ENCODE measurements at regions not wholly inside any gene's neighbourhood (a gene's known extent, or its start where the extent isn't known, plus 50 kb on each side); places are given as distances from the start of the nearest gene placed in this dataset.

- no peak for DNase-seq (ENCODE audit: low read depth in 4 of 4, low spot score in 3 of 4)
Measured at GRCh38 chr11:23022854-23023253, 162.6 kb upstream of the CCDC179 start.

- no peak for DNase-seq (ENCODE audit: low read depth in 4 of 4, low spot score in 3 of 4)
Measured at GRCh38 chr11:23023319-23023718, 163.0 kb upstream of the CCDC179 start.

- DNase-seq (ENCODE audit: low read depth in 4 of 4, low spot score in 3 of 4) = no peak
Measured at GRCh38 chr11:23041001-23041503, 180.8 kb upstream of the CCDC179 start.

GRCh38 chr11:23058656-23059055, 198.4 kb upstream of the CCDC179 start:
- no peak for DNase-seq (ENCODE audit: low read depth in 4 of 4, low spot score in 3 of 4)

- DNase-seq (ENCODE audit: low read depth in 4 of 4, low spot score in 3 of 4) = no peak
Measured at GRCh38 chr11:23063276-23063675, 203.0 kb upstream of the CCDC179 start.

GRCh38 chr11:23078289-23078971, 218.2 kb upstream of the CCDC179 start:
- no peak for DNase-seq (ENCODE audit: low read depth in 4 of 4, low spot score in 3 of 4)

- DNase-seq (ENCODE audit: low read depth in 4 of 4, low spot score in 3 of 4) = no peak
Measured at GRCh38 chr11:23079382-23079813, 219.1 kb upstream of the CCDC179 start.

GRCh38 chr11:23087407-23087806, 227.1 kb upstream of the CCDC179 start:
- DNase-seq (ENCODE audit: low read depth in 4 of 4, low spot score in 3 of 4) = no peak

GRCh38 chr11:23090659-23091058, 230.4 kb upstream of the CCDC179 start:
- no peak for DNase-seq (ENCODE audit: low read depth in 4 of 4, low spot score in 3 of 4)

- no peak for DNase-seq (ENCODE audit: low read depth in 4 of 4, low spot score in 3 of 4)
Measured at GRCh38 chr11:23095650-23096189, 235.4 kb upstream of the CCDC179 start.

GRCh38 chr11:23097891-23098290, 237.6 kb upstream of the CCDC179 start:
- DNase-seq (ENCODE audit: low read depth in 4 of 4, low spot score in 3 of 4) = no peak

GRCh38 chr11:23099256-23099655, 239.0 kb upstream of the CCDC179 start:
- DNase-seq (ENCODE audit: low read depth in 4 of 4, low spot score in 3 of 4) = no peak

GRCh38 chr11:23100726-23101125, 240.5 kb upstream of the CCDC179 start:
- no peak for DNase-seq (ENCODE audit: low read depth in 4 of 4, low spot score in 3 of 4)

- no peak for DNase-seq (ENCODE audit: low read depth in 4 of 4, low spot score in 3 of 4)
Measured at GRCh38 chr11:23103416-23103815, 243.1 kb upstream of the CCDC179 start.

GRCh38 chr11:23111527-23111926, 251.3 kb upstream of the CCDC179 start:
- DNase-seq (ENCODE audit: low read depth in 4 of 4, low spot score in 3 of 4) = peak in 2 of 4 donors; percentile 16 to 18

GRCh38 chr11:23112390-23112789, 252.1 kb upstream of the CCDC179 start:
- no peak for DNase-seq (ENCODE audit: low read depth in 4 of 4, low spot score in 3 of 4)

GRCh38 chr11:23112987-23113886, 253.0 kb upstream of the CCDC179 start:
- DNase-seq (ENCODE audit: low read depth in 4 of 4, low spot score in 3 of 4) = peak in 3 of 4 donors; percentile 29 to 45 (median 41)

- DNase-seq (ENCODE audit: low read depth in 4 of 4, low spot score in 3 of 4) = no peak
Measured at GRCh38 chr11:23113887-23114216, 253.6 kb upstream of the CCDC179 start.

- no peak for DNase-seq (ENCODE audit: low read depth in 4 of 4, low spot score in 3 of 4)
Measured at GRCh38 chr11:23123753-23124152, 263.5 kb upstream of the CCDC179 start.

- no peak for DNase-seq (ENCODE audit: low read depth in 4 of 4, low spot score in 3 of 4)
Measured at GRCh38 chr11:23124249-23124648, 264.0 kb upstream of the CCDC179 start.

- DNase-seq (ENCODE audit: low read depth in 4 of 4, low spot score in 3 of 4) = no peak
Measured at GRCh38 chr11:23124996-23125395, 264.7 kb upstream of the CCDC179 start.

GRCh38 chr11:23127706-23128105, 267.4 kb upstream of the CCDC179 start:
- no peak for DNase-seq (ENCODE audit: low read depth in 4 of 4, low spot score in 3 of 4)
